Natural killer cell (primary cell): ENCODE measurements at regions not wholly inside any gene's neighbourhood (a gene's known extent, or its start where the extent isn't known, plus 50 kb on each side); places are given as distances from the start of the nearest gene placed in this dataset.

Experiments used
- ATAC-seq, 3 donors: fragments of 150-1000 bp in 2 of 3; fragments of 200-7000 bp in 1 of 3; cut with Tn5 transposase; 1 replicate in 1 of 3; 2 replicates in 2 of 3; pipeline ENCODE4 v1.10.0; 2021; ENCODE audit warnings: mild to moderate bottlenecking in 2 of 3, moderate library complexity in 2 of 3
- DNase-seq, 2 donors: peaks; one replicate each; pipeline versions ENCODE4 v3.0.0 to v3.0.0-alpha.2; 2013 to 2021; ENCODE audit warnings: mixed read lengths in 1 of 2
- H3K27ac ChIP-seq: one replicate; pipeline ENCODE4 v1.5.1; 2013; ENCODE audit warnings: mild to moderate bottlenecking, low read length
- H3K27me3 ChIP-seq: one replicate; pipeline ENCODE4 v1.6.1; 2013; ENCODE audit warnings: low read length; ENCODE audit not compliant: control insufficient read depth, insufficient read depth
- H3K36me3 ChIP-seq: one replicate; pipeline ENCODE4 v1.6.1; 2013; ENCODE audit warnings: low read length; ENCODE audit not compliant: control insufficient read depth, insufficient read depth
- H3K4me1 ChIP-seq: one replicate; pipeline ENCODE4 v1.6.1; 2013; ENCODE audit warnings: low read length; ENCODE audit not compliant: control insufficient read depth, insufficient read depth
- H3K4me3 ChIP-seq: one replicate; pipeline ENCODE4 v1.5.1; 2013; ENCODE audit warnings: low read length
- H3K9me3 ChIP-seq: one replicate; pipeline ENCODE4 v1.6.1; 2013; ENCODE audit warnings: low read length; ENCODE audit not compliant: control insufficient read depth, insufficient read depth
- H3K27ac Mint-ChIP-seq, 2 donors: one replicate each; pipeline ENCODE4 v1.8.0; 2022; ENCODE audit warnings: mild to moderate bottlenecking in 2 of 2, mixed read lengths in 2 of 2, moderate library complexity in 1 of 2
- H3K27me3 Mint-ChIP-seq, 2 donors: one replicate each; pipeline ENCODE4 v1.8.0; 2022; ENCODE audit warnings: low read depth in 2 of 2, mixed read lengths in 2 of 2
- H3K36me3 Mint-ChIP-seq: one replicate; pipeline ENCODE4 v1.8.0; 2022; ENCODE audit warnings: mixed read lengths
- H3K4me1 Mint-ChIP-seq, 2 donors: one replicate each; pipeline ENCODE4 v1.8.0; 2022; ENCODE audit warnings: mixed read lengths in 2 of 2
- H3K4me3 Mint-ChIP-seq: one replicate; pipeline ENCODE4 v1.8.0; 2022; ENCODE audit warnings: mild to moderate bottlenecking, moderate library complexity, mixed read lengths
- H3K9me3 Mint-ChIP-seq, 2 donors: one replicate each; pipeline ENCODE4 v1.8.0; 2022; ENCODE audit warnings: mixed read lengths in 2 of 2
- CTCF ChIP-seq: fragments of 200-600 bp; IDR thresholded peaks from one replicate; pipeline ENCODE4 v1.8.0; 2022; ENCODE audit warnings: antibody characterized with exemption
- WGBS: methylation state at CpG from one replicate; pipeline ENCODE4 v1.1.7; 2013; ENCODE audit warnings: missing lambda C conversion rate; ENCODE audit not compliant: insufficient coverage; 5-methylcytosine and 5-hydroxymethylcytosine counted together
- intact Hi-C: fragments of 100-400 bp; cut with micrococcal nuclease; formaldehyde crosslinking; loops from one replicate; pipeline ENCODE4 v1.14.2; 2022

DNA sequence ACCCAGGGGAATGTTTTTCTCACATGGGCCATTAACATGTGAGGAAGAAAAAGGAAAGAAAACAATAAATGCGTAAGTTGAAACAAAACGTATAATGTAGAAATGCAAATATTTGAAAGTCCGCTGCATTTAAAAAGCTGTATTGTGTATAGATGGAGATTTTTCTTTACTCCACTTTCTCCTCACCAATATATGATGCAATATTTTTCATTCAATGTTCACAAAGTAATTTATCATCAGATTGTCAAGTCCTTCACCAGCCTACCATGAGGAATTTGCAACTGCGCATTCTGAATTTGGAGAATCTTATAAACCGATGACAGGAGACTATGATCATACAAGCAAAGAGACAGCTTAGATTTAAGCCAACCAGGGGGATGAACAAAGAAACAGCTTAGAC is 69.9 kb downstream of the SOD2 start:
- intact Hi-C loops, result no loop called here
- Mint-ChIP-seq H3K27ac (no peak overlapping the region), H3K4me3 (no peak overlapping the region), H3K9me3 (no peaks in the 10 kb centered on the region), H3K4me1 (no peaks in the 10 kb centered on the region), H3K27me3 (no peaks in the 10 kb centered on the region), H3K36me3 (no peaks in the 10 kb centered on the region)
- Histone ChIP-seq H3K9me3 (no peaks in the 10 kb centered on the region), H3K27me3 (no peaks in the 10 kb centered on the region), H3K4me1 (no peaks in the 10 kb centered on the region), H3K4me3 (no peak overlapping the region), H3K36me3 (no peaks in the 10 kb centered on the region), H3K27ac (no peak overlapping the region)
- no peak for DNase-seq
- no peak for ATAC-seq
- WGBS, result 94% methylated on average over 2 of the region's 5 CpGs
- TF ChIP-seq CTCF, result no peak

DNA sequence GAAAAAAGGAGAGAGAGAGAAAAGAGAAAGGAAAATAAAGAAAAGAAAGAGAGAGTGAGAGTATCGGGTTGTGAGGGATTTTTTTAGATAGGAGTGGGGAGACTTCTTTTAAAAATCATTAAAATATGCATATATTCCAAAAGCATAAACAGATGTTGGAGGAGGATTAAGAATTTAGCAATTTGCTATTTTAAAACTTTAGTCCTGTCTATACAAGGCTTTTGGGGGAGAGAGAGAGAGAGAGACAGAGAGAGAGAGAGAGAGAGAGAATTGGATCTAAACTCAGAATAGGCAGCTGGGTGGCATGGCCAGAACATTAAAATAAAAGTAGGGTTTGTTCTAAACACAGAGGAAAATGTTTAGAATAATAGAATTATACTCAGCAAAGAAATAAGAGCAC is 72.1 kb downstream of the SOD2 start:
- DNase-seq (no peak), ATAC-seq (no peak)
- Histone ChIP-seq H3K27ac (no peak overlapping the region), H3K9me3 (peaks cover 14% of the 10 kb centered on the region), H3K4me1 (no peaks in the 10 kb centered on the region), H3K27me3 (no peaks in the 10 kb centered on the region), H3K4me3 (no peak overlapping the region), H3K36me3 (no peaks in the 10 kb centered on the region)
- Mint-ChIP-seq H3K9me3 (peaks cover 0 to 14% of the 10 kb centered on the region in 2 donors), H3K27ac (no peak overlapping the region), H3K4me3 (no peak overlapping the region), H3K4me1 (no peaks in the 10 kb centered on the region), H3K27me3 (peaks cover 0 to 10% of the 10 kb centered on the region in 2 donors), H3K36me3 (peaks cover 8% of the 10 kb centered on the region)
- WGBS, result no CpG with 5 or more reads among the region's 1 CpG
- no peak for TF ChIP-seq CTCF
- intact Hi-C loops, result no loop called here

- no peak for ATAC-seq
- H3K4me3 Mint-ChIP-seq, result no peak overlapping the region
- intact Hi-C loops, result no loop called here
Measured at GRCh38 chr6:159617444-159617843, 75.6 kb downstream of the SOD2 start.

More at GRCh38 chr6:159617444-159617843, 75.6 kb downstream of the SOD2 start:
- no peaks in the 10 kb centered on the region for H3K36me3 ChIP-seq
- H3K36me3 Mint-ChIP-seq, result peaks cover 18% of the 10 kb centered on the region
- no peaks in the 10 kb centered on the region for H3K4me1 ChIP-seq
- H3K27ac Mint-ChIP-seq, result no peak overlapping the region
- H3K9me3 Mint-ChIP-seq, result peaks cover 4 to 17% of the 10 kb centered on the region in 2 donors
- H3K27me3 ChIP-seq, result no peaks in the 10 kb centered on the region
- no peak overlapping the region for H3K4me3 ChIP-seq
- no peak overlapping the region for H3K27ac ChIP-seq
- peaks cover 0 to 10% of the 10 kb centered on the region in 2 donors for H3K27me3 Mint-ChIP-seq
- DNase-seq, result no peak
- no peak for TF ChIP-seq CTCF
- WGBS, result 96% methylated on average over 1 of the region's 1 CpG
- H3K9me3 ChIP-seq, result peaks cover 14% of the 10 kb centered on the region
- no peaks in the 10 kb centered on the region for H3K4me1 Mint-ChIP-seq
